ENCODE measurements at regions not wholly inside any gene's neighbourhood (a gene's known extent, or its start where the extent isn't known, plus 50 kb on each side); places are given as distances from the start of the nearest gene placed in this dataset.
"Not testable (repeated sequence)": the region's sequence is repeated elsewhere in the genome, so short reads cannot be mapped to it uniquely, and the experiment has no call there.

DNA sequence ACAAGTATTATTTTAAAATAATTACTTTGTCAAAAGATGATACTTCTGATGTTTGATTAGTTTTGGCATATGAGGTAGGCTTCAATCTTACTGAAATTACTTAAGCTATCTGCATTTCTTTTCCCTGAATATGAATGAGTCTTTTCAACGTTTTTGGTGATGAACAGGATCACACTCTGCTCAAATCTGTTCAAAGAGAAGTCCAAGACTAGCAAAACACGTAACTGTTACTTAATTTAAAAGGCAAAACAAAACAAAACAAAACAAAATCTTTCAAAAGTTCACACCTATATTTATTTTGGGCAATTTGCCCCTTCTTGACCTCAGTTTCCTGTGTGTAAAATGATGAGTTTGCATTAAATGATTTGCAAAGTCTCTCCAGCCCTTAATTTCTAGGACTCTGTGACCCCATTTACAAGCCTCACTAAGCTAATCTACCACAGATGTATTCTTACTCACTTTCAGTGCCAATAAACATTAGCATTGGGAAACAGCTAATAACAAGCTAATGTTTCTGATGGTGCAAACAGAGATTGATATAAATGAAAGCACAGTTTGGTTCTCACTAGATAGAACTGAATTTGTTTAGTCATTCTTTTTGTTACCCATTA is 865.4 kb downstream of the LTN1 start:
- ATAC-seq = no peak

DNA sequence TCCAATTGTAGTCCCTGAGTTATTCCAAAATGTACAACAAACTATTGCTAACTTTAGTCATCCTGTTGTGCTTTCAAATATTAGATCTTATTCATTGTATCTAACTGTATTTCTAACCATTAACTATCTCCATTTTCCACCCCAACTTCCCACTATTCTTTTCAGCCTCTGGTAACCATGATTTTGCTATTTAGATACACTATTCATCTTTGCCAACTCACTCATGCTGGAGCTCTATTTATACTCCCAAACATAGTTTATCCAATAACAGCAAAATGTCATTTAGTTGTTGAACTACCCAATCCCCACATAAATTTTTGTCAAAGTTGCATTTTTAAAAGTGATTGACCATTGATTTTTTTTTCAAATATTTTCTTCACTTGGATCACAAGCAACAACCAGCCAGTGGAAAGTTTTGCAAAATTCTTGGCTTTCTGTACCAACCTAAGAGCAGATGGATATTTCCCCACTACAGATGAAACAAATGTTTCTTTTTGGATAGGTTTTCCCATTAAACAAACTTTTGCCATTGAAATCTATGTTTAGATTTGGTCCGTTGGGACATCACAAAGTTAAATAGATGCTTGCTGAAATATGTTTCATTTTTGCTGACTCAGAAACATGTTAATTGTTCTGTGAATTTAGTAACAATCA is 866.0 kb downstream of the LTN1 start:
- TF ChIP-seq, protein P1, sequence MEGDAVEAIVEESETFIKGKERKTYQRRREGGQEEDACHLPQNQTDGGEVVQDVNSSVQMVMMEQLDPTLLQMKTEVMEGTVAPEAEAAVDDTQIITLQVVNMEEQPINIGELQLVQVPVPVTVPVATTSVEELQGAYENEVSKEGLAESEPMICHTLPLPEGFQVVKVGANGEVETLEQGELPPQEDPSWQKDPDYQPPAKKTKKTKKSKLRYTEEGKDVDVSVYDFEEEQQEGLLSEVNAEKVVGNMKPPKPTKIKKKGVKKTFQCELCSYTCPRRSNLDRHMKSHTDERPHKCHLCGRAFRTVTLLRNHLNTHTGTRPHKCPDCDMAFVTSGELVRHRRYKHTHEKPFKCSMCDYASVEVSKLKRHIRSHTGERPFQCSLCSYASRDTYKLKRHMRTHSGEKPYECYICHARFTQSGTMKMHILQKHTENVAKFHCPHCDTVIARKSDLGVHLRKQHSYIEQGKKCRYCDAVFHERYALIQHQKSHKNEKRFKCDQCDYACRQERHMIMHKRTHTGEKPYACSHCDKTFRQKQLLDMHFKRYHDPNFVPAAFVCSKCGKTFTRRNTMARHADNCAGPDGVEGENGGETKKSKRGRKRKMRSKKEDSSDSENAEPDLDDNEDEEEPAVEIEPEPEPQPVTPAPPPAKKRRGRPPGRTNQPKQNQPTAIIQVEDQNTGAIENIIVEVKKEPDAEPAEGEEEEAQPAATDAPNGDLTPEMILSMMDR (IDR thresholded peaks at IDR 0.05) = no peak
- no peak overlapping the region for H3K4me3 ChIP-seq
- H3K4me1 ChIP-seq (ENCODE audit: low read depth) = no peaks in the 10 kb centered on the region
- H3K36me3 ChIP-seq (ENCODE audit: low read depth) = no peaks in the 10 kb centered on the region
- DNase-seq (no peak), ATAC-seq (no peak)
- intact Hi-C loops (cut with DNase I, micrococcal nuclease) = no loop called here
- H3K9me3 ChIP-seq = peaks cover 8% of the 10 kb centered on the region

More for the DNA sequence above, 865.4 kb downstream of the LTN1 start:
- Histone ChIP-seq H3K36me3 (ENCODE audit: low read depth) (no peaks in the 10 kb centered on the region), H3K9me3 (peaks cover 10% of the 10 kb centered on the region), H3K4me1 (ENCODE audit: low read depth) (no peaks in the 10 kb centered on the region), H3K4me3 (no peak overlapping the region)
- TF ChIP-seq, protein P1 (IDR thresholded peaks at IDR 0.05) = no peak
- DNase-seq = no peak
- intact Hi-C loops (cut with DNase I, micrococcal nuclease) = no loop called here

DNA sequence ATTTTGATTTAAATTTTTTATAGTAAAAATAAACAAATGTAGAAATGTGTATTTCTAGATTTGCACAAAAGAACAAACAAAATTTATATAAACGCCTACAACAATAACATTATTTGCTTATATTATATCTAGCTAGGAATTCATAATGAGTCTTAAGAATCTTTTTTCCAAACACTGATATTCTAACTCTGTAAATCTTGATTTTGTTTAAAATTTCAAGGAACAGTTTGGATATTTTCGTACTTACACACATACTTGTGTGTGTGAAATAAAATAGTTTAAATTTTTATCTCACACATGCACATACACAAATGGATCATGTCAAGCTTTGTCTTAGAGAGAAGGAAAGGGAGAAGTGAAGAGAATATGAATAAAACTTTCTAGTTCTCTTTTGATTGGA is 868.1 kb downstream of the LTN1 start:
- DNase-seq (no peak), ATAC-seq (no peak)
- H3K36me3 ChIP-seq (ENCODE audit: low read depth) = no peaks in the 10 kb centered on the region
- TF ChIP-seq, protein P1 (IDR thresholded peaks at IDR 0.05) = no peak
- H3K4me1 ChIP-seq (ENCODE audit: low read depth) = no peaks in the 10 kb centered on the region
- H3K4me3 ChIP-seq = no peak overlapping the region
- H3K9me3 ChIP-seq = no peaks in the 10 kb centered on the region
- intact Hi-C loops (cut with DNase I, micrococcal nuclease) = no loop called here

DNA sequence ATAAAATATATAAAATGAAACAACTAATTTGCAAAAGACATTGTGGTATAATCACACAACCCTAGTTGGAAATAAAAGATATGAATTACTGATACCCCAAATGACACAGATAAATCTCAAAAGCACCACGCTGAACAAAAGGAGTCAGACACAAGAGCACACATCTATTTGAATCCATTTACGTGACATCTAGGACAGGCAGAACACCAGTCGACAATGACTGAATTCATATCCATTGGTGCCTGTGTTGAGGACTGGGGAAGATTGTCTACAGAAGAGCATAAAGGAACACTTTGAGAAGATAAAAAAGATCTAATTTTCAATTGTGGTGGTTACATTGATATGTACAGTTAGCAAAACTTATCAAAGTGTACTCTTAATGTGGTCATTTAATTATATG is 874.1 kb downstream of the LTN1 start:
- intact Hi-C loops (cut with DNase I, micrococcal nuclease) = no loop called here
- no peaks in the 10 kb centered on the region for H3K9me3 ChIP-seq
- TF ChIP-seq, protein P1 (IDR thresholded peaks at IDR 0.05) = no peak
- no peak overlapping the region for H3K4me3 ChIP-seq
- H3K4me1 ChIP-seq (ENCODE audit: low read depth) = no peaks in the 10 kb centered on the region
- H3K36me3 ChIP-seq (ENCODE audit: low read depth) = no peaks in the 10 kb centered on the region
- ATAC-seq (no peak), DNase-seq (no peak)

DNA sequence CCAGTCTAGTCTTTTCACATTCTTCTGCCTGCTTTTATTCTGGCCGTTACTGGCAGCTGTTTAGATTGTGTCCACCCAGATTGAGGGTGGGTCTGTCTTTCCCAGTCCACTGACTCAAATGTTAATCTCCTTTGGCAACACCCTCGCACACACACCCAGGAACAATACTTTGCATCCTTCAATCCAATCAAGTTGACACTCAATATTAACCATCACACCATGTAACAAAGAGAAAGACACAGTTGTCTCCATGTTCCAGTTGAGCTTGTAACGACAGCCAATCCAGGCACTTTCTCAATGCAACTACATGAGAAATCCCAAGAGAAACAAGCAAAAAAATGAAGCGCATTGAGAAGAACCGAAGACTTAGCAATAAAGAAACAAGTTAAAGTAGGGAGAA is 877.7 kb downstream of the LTN1 start:
- DNase-seq; H3K4me3 ChIP-seq; H3K9me3 ChIP-seq; ATAC-seq; intact Hi-C loops (cut with DNase I, micrococcal nuclease); H3K4me1 ChIP-seq (ENCODE audit: low read depth); H3K36me3 ChIP-seq (ENCODE audit: low read depth): not testable (repeated sequence)

DNA sequence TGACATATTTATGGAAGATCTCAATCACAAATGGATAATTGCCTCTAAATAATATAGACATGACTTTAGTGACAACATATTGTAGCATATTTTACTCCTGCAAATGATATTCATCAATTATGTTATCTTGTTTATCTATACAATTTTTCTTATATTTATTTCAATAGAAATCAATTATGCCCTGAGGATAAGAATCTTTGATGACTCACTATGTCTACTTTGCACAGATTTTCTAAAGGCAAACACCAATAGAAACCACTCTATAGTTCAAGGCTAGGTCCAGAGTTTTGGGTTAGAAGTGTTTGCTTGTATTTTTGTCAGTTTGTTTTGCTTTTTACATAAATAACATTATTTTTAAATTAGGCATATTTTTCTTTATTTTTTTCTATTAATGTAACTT is 879.0 kb downstream of the LTN1 start:
- Histone ChIP-seq H3K36me3 (ENCODE audit: low read depth) (no peaks in the 10 kb centered on the region), H3K4me3 (no peak overlapping the region), H3K9me3 (no peaks in the 10 kb centered on the region), H3K4me1 (ENCODE audit: low read depth) (no peaks in the 10 kb centered on the region)
- DNase-seq (no peak), ATAC-seq (no peak)
- TF ChIP-seq, protein P1 (IDR thresholded peaks at IDR 0.05) = no peak
- intact Hi-C loops (cut with DNase I, micrococcal nuclease) = no loop called here
